Mucosa of descending colon (tissue), 3 donors: ENCODE measurements at regions not wholly inside any gene's neighbourhood (a gene's known extent, or its start where the extent isn't known, plus 50 kb on each side); places are given as distances from the start of the nearest gene placed in this dataset.

Source experiments
- ATAC-seq: fragments of 200-7000 bp; cut with Tn5 transposase; one replicate; pipeline ENCODE4 v1.9.1; 2020; ENCODE audit warnings: mild to moderate bottlenecking, moderate library complexity
- DNase-seq, 3 donors: peaks; one replicate each; pipeline ENCODE4 v3.0.0-alpha.2; 2020
- H3K36me3 ChIP-seq: fragments of 200-600 bp; one replicate; pipeline ENCODE4 v1.8.0; 2021; ENCODE audit warnings: low read depth, mild to moderate bottlenecking
- H3K4me1 ChIP-seq: fragments of 200-600 bp; one replicate; pipeline ENCODE4 v1.8.0; 2021; ENCODE audit warnings: low read depth, mild to moderate bottlenecking
- H3K4me3 ChIP-seq: fragments of 200-600 bp; one replicate; pipeline ENCODE4 v1.8.0; 2021; ENCODE audit warnings: mild to moderate bottlenecking
- H3K9me3 ChIP-seq: fragments of 200-600 bp; one replicate; pipeline ENCODE4 v1.8.0; 2021; ENCODE audit warnings: mild to moderate bottlenecking
- CTCF ChIP-seq: fragments of 200-600 bp; IDR thresholded peaks from one replicate; pipeline ENCODE4 v1.8.0; 2022; ENCODE audit warnings: antibody characterized with exemption, mild to moderate bottlenecking
- intact Hi-C, 2 donors: fragments of 100-400 bp; cut with DNase I in 1 of 2; cut with micrococcal nuclease in 1 of 2; formaldehyde crosslinking; loops; one replicate each; pipeline versions ENCODE4 v1.11.0 to v1.11.1; 2022; cut with DNase I, micrococcal nuclease
- donor health status: DM: no; HTN: no; CAD: no; lungs with moderate emphysema.
- donor health status: DM: no; HTN: no; CAD: no.
- donor health status: DM: no; HTN: yes; CAD: no.

- intact Hi-C loops = no loop called here
- no peak overlapping the region for H3K4me3 ChIP-seq
- TF ChIP-seq CTCF = no peak
- ATAC-seq = no peak
- no peaks in the 10 kb centered on the region for H3K36me3 ChIP-seq
- H3K4me1 ChIP-seq = no peaks in the 10 kb centered on the region
- DNase-seq = no peak
- H3K9me3 ChIP-seq = peaks cover 33% of the 10 kb centered on the region
Observed at GRCh38 chr9:11973511-11973910, 719.7 kb upstream of the TYRP1 start.

- no peak for DNase-seq
- no peak for ATAC-seq
- Histone ChIP-seq H3K4me3 (no peak overlapping the region), H3K36me3 (no peaks in the 10 kb centered on the region), H3K4me1 (no peaks in the 10 kb centered on the region), H3K9me3 (peaks cover 42% of the 10 kb centered on the region)
- TF ChIP-seq CTCF = no peak
- intact Hi-C loops = no loop called here
Observed at GRCh38 chr9:11992866-11993265, 700.3 kb upstream of the TYRP1 start.

DNA sequence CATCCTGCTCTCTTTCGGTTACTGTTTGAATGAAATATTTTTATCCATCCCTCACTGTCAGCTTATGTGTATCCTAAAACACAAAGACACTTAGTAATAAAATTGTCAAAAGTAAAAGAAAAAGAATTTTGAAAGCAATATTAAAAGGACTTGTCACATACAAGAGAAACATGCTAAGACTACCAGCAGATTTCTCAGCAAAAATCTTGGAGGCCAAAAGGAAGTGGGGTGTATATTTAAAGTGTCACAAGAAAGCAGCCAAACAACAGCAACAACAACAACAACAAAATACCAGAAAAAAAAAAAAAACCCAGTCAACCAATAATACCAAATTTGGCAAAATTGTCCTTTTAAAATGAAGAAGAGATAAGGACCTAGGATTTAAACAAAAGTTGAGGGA lies 678.7 kb upstream of the TYRP1 start:
- TF ChIP-seq CTCF = no peak
- Histone ChIP-seq H3K36me3 (no peaks in the 10 kb centered on the region), H3K4me1 (no peaks in the 10 kb centered on the region), H3K4me3 (no peak overlapping the region), H3K9me3 (peaks cover 65% of the 10 kb centered on the region)
- intact Hi-C loops = no loop called here
- ATAC-seq (no peak), DNase-seq (no peak)

DNA sequence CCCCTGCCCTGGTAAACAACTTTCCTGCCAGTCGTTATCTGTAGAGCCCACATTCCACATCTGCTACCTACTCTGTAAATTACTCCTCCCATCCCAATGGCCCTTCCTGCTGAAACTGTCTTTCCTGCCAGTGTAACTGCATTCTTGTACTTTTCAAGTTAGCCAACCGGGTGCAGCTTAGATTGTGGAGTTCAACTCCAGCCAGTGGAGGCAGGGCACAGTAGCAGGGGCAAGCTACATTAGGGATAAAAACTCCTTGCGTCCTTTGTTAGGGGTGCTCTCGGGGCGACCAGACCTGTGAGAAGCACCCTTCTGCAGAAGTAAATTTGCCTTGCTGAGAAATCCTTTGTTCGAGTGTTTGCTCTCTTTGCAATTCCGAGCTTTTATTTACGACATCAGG lies 639.0 kb upstream of the TYRP1 start:
- H3K36me3 ChIP-seq = no peaks in the 10 kb centered on the region
- peaks cover 48% of the 10 kb centered on the region for H3K9me3 ChIP-seq

GRCh38 chr9:12056874-12057273 lies 636.3 kb upstream of the TYRP1 start:
- H3K4me3 ChIP-seq = no peak overlapping the region
- TF ChIP-seq CTCF = no peak
- no peak for DNase-seq
- H3K4me1 ChIP-seq = no peaks in the 10 kb centered on the region
- intact Hi-C loops = no loop called here
- H3K36me3 ChIP-seq = no peaks in the 10 kb centered on the region
- ATAC-seq = no peak
- H3K9me3 ChIP-seq = peaks cover 50% of the 10 kb centered on the region

More for the DNA sequence above, 639.0 kb upstream of the TYRP1 start:
- no peak overlapping the region for H3K4me3 ChIP-seq
- ATAC-seq = no peak
- no peak for DNase-seq
- no peaks in the 10 kb centered on the region for H3K4me1 ChIP-seq
- intact Hi-C loops = no loop called here
- no peak for TF ChIP-seq CTCF

DNA sequence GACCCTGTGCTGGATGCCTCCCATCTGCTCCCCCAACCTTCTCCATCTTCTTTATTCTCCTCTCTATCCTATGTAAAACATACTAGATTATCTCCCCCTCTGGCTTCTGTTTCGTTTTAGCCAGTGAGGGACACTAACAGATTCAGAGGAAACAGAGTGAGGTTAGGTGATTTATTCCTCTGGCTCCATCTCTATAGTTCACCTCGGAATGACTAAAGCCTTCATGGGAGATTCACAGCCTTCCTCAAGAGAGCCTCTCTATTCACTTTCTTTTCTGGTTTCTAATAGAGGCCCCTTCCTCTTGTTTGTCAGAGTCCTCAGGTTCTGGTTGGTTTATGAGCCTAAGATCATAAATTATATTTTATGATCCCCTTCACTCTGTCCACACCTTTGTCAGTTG lies 633.1 kb upstream of the TYRP1 start:
- Histone ChIP-seq H3K4me1 (no peaks in the 10 kb centered on the region), H3K9me3 (peaks cover 31% of the 10 kb centered on the region), H3K4me3 (no peak overlapping the region), H3K36me3 (no peaks in the 10 kb centered on the region)
- intact Hi-C loops = no loop called here
- no peak for TF ChIP-seq CTCF
- ATAC-seq (no peak), DNase-seq (no peak)
